K562 (cell line): ENCODE measurements at regions not wholly inside any gene's neighbourhood (a gene's known extent, or its start where the extent isn't known, plus 50 kb on each side); places are given as distances from the start of the nearest gene placed in this dataset.

ENCODE experiments used
- ARID4B ChIP-seq: sonication (generic); formaldehyde crosslinking; IDR thresholded peaks from 2 replicates; pipeline ENCODE4 v1.8.0; 2022; ENCODE audit warnings: mild to moderate bottlenecking, missing genetic modification reagents
- CGGBP1 ChIP-seq: fragments of 250-450 bp; sonication (Bioruptor Pico); IDR thresholded peaks from 2 replicates; pipeline ENCODE4 v1.9.0; 2021; ENCODE audit warnings: mild to moderate bottlenecking
- CREM ChIP-seq: IDR thresholded peaks from 2 replicates; pipeline ENCODE4 v1.6.1; 2014; ENCODE audit warnings: antibody characterized with exemption, low read depth
- E2F5 ChIP-seq: sonication (generic); formaldehyde crosslinking; IDR thresholded peaks from 2 replicates; pipeline ENCODE4 v1.8.0; 2022; ENCODE audit warnings: mild to moderate bottlenecking, missing genetic modification reagents
- EP300 ChIP-seq: IDR thresholded peaks from 2 replicates; pipeline ENCODE4 v1.6.1; 2012; ENCODE audit warnings: low read length, improper control_type of control experiment
- ESRRB ChIP-seq: fragments of 250-450 bp; sonication (Bioruptor Pico); IDR thresholded peaks from 2 replicates; pipeline ENCODE4 v1.5.0; 2020; ENCODE audit warnings: mild to moderate bottlenecking, moderate library complexity, borderline replicate concordance
- ETV1 ChIP-seq: fragments of 450-650 bp; conservative IDR thresholded peaks from 2 replicates; pipeline ENCODE4 v1.6.1; 2016; ENCODE audit warnings: missing genetic modification characterization, control low read depth, low read depth, missing compliant biosample characterization
- ETV5 ChIP-seq: sonication (generic); formaldehyde crosslinking; IDR thresholded peaks from 2 replicates; pipeline ENCODE4 v1.4.0; 2020; ENCODE audit warnings: low read depth, mild to moderate bottlenecking, missing genetic modification reagents
- HDAC2 ChIP-seq: fragments of 450-650 bp; IDR thresholded peaks from 2 replicates; pipeline ENCODE4 v1.6.1; 2016; ENCODE audit warnings: mild to moderate bottlenecking
- HOXB6 ChIP-seq: fragments of 250-450 bp; sonication (Bioruptor Pico); IDR thresholded peaks from 2 replicates; pipeline ENCODE4 v1.5.1; 2022; ENCODE audit warnings: mild to moderate bottlenecking, borderline replicate concordance
- MEIS2 ChIP-seq: fragments of 450-650 bp; IDR thresholded peaks from 2 replicates; pipeline ENCODE4 v1.6.1; 2014; ENCODE audit warnings: mild to moderate bottlenecking; ENCODE audit not compliant: partially characterized antibody
- MNT ChIP-seq, 2 experiments: fragments of 450-650 bp; conservative IDR thresholded peaks; 2 replicates each; pipeline ENCODE4 v1.6.1; 2017; ENCODE audit warnings: mild to moderate bottlenecking in 2 of 2, moderate library complexity in 2 of 2
- MXD1 ChIP-seq: fragments of 250-450 bp; sonication (Bioruptor Pico); IDR thresholded peaks from 2 replicates; pipeline ENCODE4 v1.8.0; 2021; ENCODE audit warnings: borderline replicate concordance, mild to moderate bottlenecking, moderate library complexity; ENCODE audit not compliant: poor library complexity, severe bottlenecking
- NCOA2 ChIP-seq, 2 experiments: fragments of 450-650 bp; IDR thresholded peaks; 2 replicates each; pipeline ENCODE4 v1.6.1; 2018; ENCODE audit warnings: mild to moderate bottlenecking in 2 of 2, moderate library complexity in 1 of 2; ENCODE audit not compliant: partially characterized antibody in 2 of 2
- NFXL1 ChIP-seq: fragments of 450-650 bp; formaldehyde crosslinking; IDR thresholded peaks from 2 replicates; pipeline ENCODE4 v1.4.0; 2021; ENCODE audit warnings: mild to moderate bottlenecking
- SIRT6 ChIP-seq: IDR thresholded peaks from one replicate; pipeline ENCODE4 v1.6.1; 2012; ENCODE audit warnings: low read depth, mild to moderate bottlenecking, control low read depth, inconsistent platforms, low read length, moderate library complexity
- SPI1 ChIP-seq: IDR thresholded peaks from 2 replicates; pipeline ENCODE4 v1.6.1; 2011; ENCODE audit warnings: low read depth, low read length, control low read depth, borderline replicate concordance
- TAL1 ChIP-seq: fragments of 450-650 bp; IDR thresholded peaks from 2 replicates; pipeline ENCODE4 v1.6.1; 2016; ENCODE audit warnings: mild to moderate bottlenecking
- ZBTB17 ChIP-seq: fragments of 450-650 bp; formaldehyde crosslinking; IDR thresholded peaks from 2 replicates; pipeline ENCODE4 v1.4.0; 2020; ENCODE audit warnings: mild to moderate bottlenecking
- ZNF140 ChIP-seq: fragments of 250-450 bp; sonication (Bioruptor Pico); IDR thresholded peaks from 2 replicates; pipeline ENCODE4 v1.8.0; 2021; ENCODE audit warnings: moderate library complexity, mild to moderate bottlenecking, inconsistent platforms
- ZNF639 ChIP-seq, 2 experiments: fragments of 200-800 bp in 1 of 2; sonication (Bioruptor generic) in 1 of 2; sonication (generic) in 1 of 2; formaldehyde crosslinking in 1 of 2; IDR thresholded peaks in 1 of 2; conservative IDR thresholded peaks in 1 of 2; 2 replicates each; pipeline versions ENCODE4 v1.5.0 to v1.6.1; 2016 to 2020; ENCODE audit warnings: missing compliant biosample characterization in 1 of 2, missing genetic modification characterization in 1 of 2, missing genetic modification reagents in 1 of 2

GRCh38 chr6:19968201-19968600 lies 131.0 kb downstream of the ID4 start (continued):
- no peak for TF ChIP-seq ETV1 (tag)
- no peak for TF ChIP-seq ZNF140 (CRISPR knock-in tag)
- TF ChIP-seq CREM = no peak
- no peak for TF ChIP-seq CGGBP1 (CRISPR knock-in tag)
- TF ChIP-seq EP300 = peak; percentile 68
- TF ChIP-seq ESRRB (CRISPR knock-in tag) = no peak
- TF ChIP-seq ZNF639 (CRISPR knock-in tag; conservative IDR thresholded peaks at IDR 0.05 in 1 of 2, IDR thresholded peaks at IDR 0.05 in 1 of 2) = no peak
- TF ChIP-seq ETV5 = no peak
- no peak for TF ChIP-seq ZBTB17 (CRISPR knock-in tag)
- no peak for TF ChIP-seq NFXL1 (CRISPR knock-in tag)
- TF ChIP-seq ARID4B (CRISPR knock-in tag) = no peak
- no peak for TF ChIP-seq MXD1 (CRISPR knock-in tag)
- TF ChIP-seq TAL1 = peak; percentile 81
- TF ChIP-seq SPI1 = no peak
- no peak for TF ChIP-seq NCOA2 (IDR thresholded peaks at IDR 0.05; ENCODE audit: partially characterized antibody in 2 of 2)
- no peak for TF ChIP-seq MNT (conservative IDR thresholded peaks at IDR 0.05)
- no peak for TF ChIP-seq HDAC2
- no peak for TF ChIP-seq SIRT6
- peak; percentile 35 for TF ChIP-seq MEIS2
- TF ChIP-seq HOXB6 (CRISPR knock-in tag) = no peak
- TF ChIP-seq E2F5 (CRISPR knock-in tag) = no peak
